Tibial nerve (tissue), 4 donors: ENCODE measurements at regions not wholly inside any gene's neighbourhood (a gene's known extent, or its start where the extent isn't known, plus 50 kb on each side); places are given as distances from the start of the nearest gene placed in this dataset.

Source experiments
- DNase-seq, 2 donors: peaks; one replicate each; pipeline ENCODE4 v3.0.0-alpha.2; 2019; ENCODE audit warnings: low spot score in 2 of 2
- H3K27ac ChIP-seq, 4 donors: fragments of 200-600 bp; sonication (generic) in 3 of 4; one replicate each; pipeline ENCODE4 v1.5.1; 2017 to 2019; ENCODE audit warnings: mild to moderate bottlenecking in 1 of 4
- H3K27me3 ChIP-seq, 2 donors: fragments of 200-600 bp; sonication (generic) in 1 of 2; one replicate each; pipeline versions ENCODE4 v1.5.1 to v1.6.0; 2017 to 2019
- H3K36me3 ChIP-seq, 3 donors: fragments of 200-600 bp; sonication (generic); one replicate each; pipeline ENCODE4 v1.5.1; 2018 to 2019
- H3K4me1 ChIP-seq, 4 donors: fragments of 200-600 bp; sonication (generic) in 3 of 4; one replicate each; pipeline ENCODE4 v1.5.1; 2017 to 2019
- H3K4me3 ChIP-seq, 4 donors: fragments of 200-600 bp; sonication (generic) in 3 of 4; one replicate each; pipeline ENCODE4 v1.5.1; 2017 to 2019; ENCODE audit warnings: mild to moderate bottlenecking in 1 of 4, moderate library complexity in 1 of 4
- H3K9me3 ChIP-seq, 4 donors: fragments of 200-600 bp; sonication (generic) in 3 of 4; one replicate each; pipeline ENCODE4 v1.5.1; 2017 to 2019
- EP300 ChIP-seq, 2 donors: sonication (generic); formaldehyde crosslinking; IDR thresholded peaks; one replicate each; pipeline ENCODE4 v1.6.1; 2017; ENCODE audit warnings: antibody characterized with exemption in 2 of 2, mild to moderate bottlenecking in 1 of 2
- POLR2A ChIP-seq, 2 donors: fragments of 450-650 bp; IDR thresholded peaks; one replicate each; pipeline ENCODE4 v1.6.1; 2017; ENCODE audit warnings: antibody characterized with exemption in 2 of 2, mild to moderate bottlenecking in 2 of 2, moderate library complexity in 2 of 2
- WGBS, 2 donors: methylation state at CpG; one replicate each; pipeline ENCODE4 v1.1.5; 2018; 5-methylcytosine and 5-hydroxymethylcytosine counted together
- TF ChIP-seq, protein P1 (sequence below), 5 experiments: fragments of 200-600 bp in 3 of 5; fragments of 450-650 bp in 2 of 5; sonication (generic) in 3 of 5; IDR thresholded peaks; one replicate each; pipeline ENCODE4 v1.5.1; 2016 to 2019; ENCODE audit warnings: antibody characterized with exemption in 5 of 5, mild to moderate bottlenecking in 3 of 5, moderate library complexity in 2 of 5

GRCh38 chr13:74434782-74435181, 300.6 kb upstream of the KLF12 start:
- TF ChIP-seq, protein P1, sequence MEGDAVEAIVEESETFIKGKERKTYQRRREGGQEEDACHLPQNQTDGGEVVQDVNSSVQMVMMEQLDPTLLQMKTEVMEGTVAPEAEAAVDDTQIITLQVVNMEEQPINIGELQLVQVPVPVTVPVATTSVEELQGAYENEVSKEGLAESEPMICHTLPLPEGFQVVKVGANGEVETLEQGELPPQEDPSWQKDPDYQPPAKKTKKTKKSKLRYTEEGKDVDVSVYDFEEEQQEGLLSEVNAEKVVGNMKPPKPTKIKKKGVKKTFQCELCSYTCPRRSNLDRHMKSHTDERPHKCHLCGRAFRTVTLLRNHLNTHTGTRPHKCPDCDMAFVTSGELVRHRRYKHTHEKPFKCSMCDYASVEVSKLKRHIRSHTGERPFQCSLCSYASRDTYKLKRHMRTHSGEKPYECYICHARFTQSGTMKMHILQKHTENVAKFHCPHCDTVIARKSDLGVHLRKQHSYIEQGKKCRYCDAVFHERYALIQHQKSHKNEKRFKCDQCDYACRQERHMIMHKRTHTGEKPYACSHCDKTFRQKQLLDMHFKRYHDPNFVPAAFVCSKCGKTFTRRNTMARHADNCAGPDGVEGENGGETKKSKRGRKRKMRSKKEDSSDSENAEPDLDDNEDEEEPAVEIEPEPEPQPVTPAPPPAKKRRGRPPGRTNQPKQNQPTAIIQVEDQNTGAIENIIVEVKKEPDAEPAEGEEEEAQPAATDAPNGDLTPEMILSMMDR (IDR thresholded peaks at IDR 0.05) = no peak
- no peak for TF ChIP-seq POLR2A (IDR thresholded peaks at IDR 0.05)
- no peak for TF ChIP-seq EP300 (IDR thresholded peaks at IDR 0.05)
- Histone ChIP-seq H3K9me3 (no peaks in the 10 kb centered on the region), H3K27me3 (no peaks in the 10 kb centered on the region), H3K36me3 (no peaks in the 10 kb centered on the region), H3K27ac (no peak overlapping the region), H3K4me1 (no peaks in the 10 kb centered on the region), H3K4me3 (no peak overlapping the region)
- WGBS, 2 donors = 87 to 88% methylated on average over 2 of the region's 2 CpGs
- DNase-seq = no peak

GRCh38 chr13:74424455-74424854, 290.3 kb upstream of the KLF12 start:
- 93% methylated on average over 3 of the region's 3 CpGs for WGBS, 2 donors
- TF ChIP-seq, protein P1 (IDR thresholded peaks at IDR 0.05) = no peak
- TF ChIP-seq EP300 (IDR thresholded peaks at IDR 0.05) = no peak
- no peak for TF ChIP-seq POLR2A (IDR thresholded peaks at IDR 0.05)
- no peaks in the 10 kb centered on the region for H3K36me3 ChIP-seq
- no peaks in the 10 kb centered on the region for H3K4me1 ChIP-seq
- DNase-seq = no peak
- H3K4me3 ChIP-seq = no peak overlapping the region
- H3K9me3 ChIP-seq = no peaks in the 10 kb centered on the region
- no peaks in the 10 kb centered on the region for H3K27me3 ChIP-seq
- H3K27ac ChIP-seq = no peak overlapping the region

DNA sequence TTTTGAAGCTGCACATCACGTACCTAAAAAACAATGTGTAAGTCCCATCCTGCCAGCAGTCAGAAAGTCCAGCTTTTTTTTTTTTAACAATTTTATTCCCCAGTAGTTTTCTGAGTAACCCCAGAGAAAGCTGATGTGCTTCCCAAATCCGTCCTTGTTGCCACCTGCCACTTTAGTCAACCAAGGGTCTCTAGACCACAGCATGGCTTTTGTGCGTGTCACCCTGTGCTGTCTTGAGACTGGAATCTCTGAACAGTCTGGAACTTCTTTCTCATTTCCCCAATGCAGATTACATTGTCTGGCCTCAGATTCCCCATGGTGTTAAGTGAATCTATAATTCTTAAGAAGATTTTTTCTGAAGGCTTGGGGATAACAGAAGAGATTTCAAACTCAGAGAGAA, 289.2 kb upstream of the KLF12 start:
- H3K9me3 ChIP-seq = no peaks in the 10 kb centered on the region
- 66 to 72% methylated on average over 3 of the region's 3 CpGs for WGBS, 2 donors
- H3K4me1 ChIP-seq = no peaks in the 10 kb centered on the region
- TF ChIP-seq, protein P1 (IDR thresholded peaks at IDR 0.05) = no peak
- TF ChIP-seq POLR2A (IDR thresholded peaks at IDR 0.05) (no peak), EP300 (IDR thresholded peaks at IDR 0.05) (no peak)
- no peaks in the 10 kb centered on the region for H3K36me3 ChIP-seq
- no peak for DNase-seq
- H3K4me3 ChIP-seq = no peak overlapping the region
- no peak overlapping the region for H3K27ac ChIP-seq
- no peaks in the 10 kb centered on the region for H3K27me3 ChIP-seq

- no peak for TF ChIP-seq EP300 (IDR thresholded peaks at IDR 0.05)
- no peak for TF ChIP-seq POLR2A (IDR thresholded peaks at IDR 0.05)
- TF ChIP-seq, protein P1 (IDR thresholded peaks at IDR 0.05) = no peak
- Histone ChIP-seq H3K27me3 (no peaks in the 10 kb centered on the region), H3K9me3 (peaks cover 0 to 7% (median 0%) of the 10 kb centered on the region in 4 donors), H3K4me3 (no peak overlapping the region), H3K4me1 (no peaks in the 10 kb centered on the region), H3K27ac (no peak overlapping the region), H3K36me3 (no peaks in the 10 kb centered on the region)
- WGBS, 2 donors = 83 to 90% methylated on average over 3 to 6 of the region's 6 CpGs
- no peak for DNase-seq
Measured at GRCh38 chr13:74414458-74414857, 280.3 kb upstream of the KLF12 start.

DNA sequence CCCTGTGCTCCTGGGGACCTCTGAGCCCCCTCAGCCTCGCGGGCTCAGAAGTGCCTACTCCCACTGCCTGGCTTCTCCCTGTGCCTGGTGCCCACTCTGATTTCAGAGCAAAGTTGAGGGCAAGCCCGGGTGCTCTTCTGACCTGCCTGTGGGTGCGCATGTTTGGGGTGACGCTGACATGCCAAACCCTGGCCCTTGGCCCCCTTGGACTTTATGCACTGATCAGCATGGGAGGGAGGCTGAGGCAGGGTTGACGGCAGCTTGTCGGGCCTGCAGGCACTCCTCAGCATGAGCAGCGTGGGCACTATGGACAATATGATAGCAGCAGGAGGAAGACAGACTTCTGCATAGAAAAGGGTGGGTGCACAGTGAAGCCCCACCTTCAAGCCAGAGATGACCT, 279.3 kb upstream of the KLF12 start:
- no peaks in the 10 kb centered on the region for H3K4me1 ChIP-seq

More for the DNA sequence above, 279.3 kb upstream of the KLF12 start:
- no peak for DNase-seq
- H3K36me3 ChIP-seq = no peaks in the 10 kb centered on the region
- no peak overlapping the region for H3K27ac ChIP-seq
- no peak overlapping the region for H3K4me3 ChIP-seq
- 96 to 99% methylated on average over 6 to 8 of the region's 8 CpGs for WGBS, 2 donors
- TF ChIP-seq, protein P1 (IDR thresholded peaks at IDR 0.05) = no peak
- no peak for TF ChIP-seq POLR2A (IDR thresholded peaks at IDR 0.05)
- no peak for TF ChIP-seq EP300 (IDR thresholded peaks at IDR 0.05)
- peaks cover 0 to 7% (median 0%) of the 10 kb centered on the region in 4 donors for H3K9me3 ChIP-seq
- no peaks in the 10 kb centered on the region for H3K27me3 ChIP-seq
